ENCODE measurements at regions not wholly inside any gene's neighbourhood (a gene's known extent, or its start where the extent isn't known, plus 50 kb on each side); places are given as distances from the start of the nearest gene placed in this dataset.
"Not testable (repeated sequence)": the region's sequence is repeated elsewhere in the genome, so short reads cannot be mapped to it uniquely, and the experiment has no call there.

GRCh38 chr13:54705738-54706137 is 1677.1 kb downstream of the OLFM4 start:
- in situ Hi-C loops (cut with HindIII; ENCODE audit: low sequenced_read_pairs), result no loop called here

GRCh38 chr13:54706336-54706735 is 1677.7 kb downstream of the OLFM4 start:
- no peak for DNase-seq (ENCODE audit: low read depth)
- TF ChIP-seq CTCF (IDR thresholded peaks at IDR 0.05; ENCODE audit: low read depth, low read length, missing control alignments), result no peak
- in situ Hi-C loops (cut with HindIII; ENCODE audit: low sequenced_read_pairs), result no loop called here
- no peak overlapping the region for H3K4me3 ChIP-seq (ENCODE audit: low read depth, low read length)

More at GRCh38 chr13:54705738-54706137, 1677.1 kb downstream of the OLFM4 start:
- TF ChIP-seq CTCF (IDR thresholded peaks at IDR 0.05; ENCODE audit: low read depth, low read length, missing control alignments), result no peak
- no peak overlapping the region for H3K4me3 ChIP-seq (ENCODE audit: low read depth, low read length)
- no peak for DNase-seq (ENCODE audit: low read depth)

GRCh38 chr13:54709546-54709945 is 1680.9 kb downstream of the OLFM4 start:
- in situ Hi-C loops (cut with HindIII; ENCODE audit: low sequenced_read_pairs), result no loop called here
- TF ChIP-seq CTCF (IDR thresholded peaks at IDR 0.05; ENCODE audit: low read depth, low read length, missing control alignments), result no peak

GRCh38 chr13:54733639-54734038 is 1705.0 kb downstream of the OLFM4 start:
- DNase-seq (ENCODE audit: low read depth), result no peak
- H3K4me3 ChIP-seq (ENCODE audit: low read depth, low read length), result no peak overlapping the region
- in situ Hi-C loops (cut with HindIII; ENCODE audit: low sequenced_read_pairs), result no loop called here
- no peak for TF ChIP-seq CTCF (IDR thresholded peaks at IDR 0.05; ENCODE audit: low read depth, low read length, missing control alignments)

More at GRCh38 chr13:54709546-54709945, 1680.9 kb downstream of the OLFM4 start:
- DNase-seq (ENCODE audit: low read depth), result no peak
- H3K4me3 ChIP-seq (ENCODE audit: low read depth, low read length), result no peak overlapping the region

GRCh38 chr13:54737211-54737610 is 1708.6 kb downstream of the OLFM4 start:
- H3K4me3 ChIP-seq (ENCODE audit: low read depth, low read length); DNase-seq (ENCODE audit: low read depth); in situ Hi-C loops (cut with HindIII; ENCODE audit: low sequenced_read_pairs): not testable (repeated sequence)

- in situ Hi-C loops (cut with HindIII; ENCODE audit: low sequenced_read_pairs), result no loop called here
- DNase-seq (ENCODE audit: low read depth), result no peak
- TF ChIP-seq CTCF (IDR thresholded peaks at IDR 0.05; ENCODE audit: low read depth, low read length, missing control alignments), result no peak
- no peak overlapping the region for H3K4me3 ChIP-seq (ENCODE audit: low read depth, low read length)
These were observed 1714.4 kb downstream of the OLFM4 start for GRCh38 chr13:54742984-54743383.

GRCh38 chr13:54744747-54745146 is 1716.1 kb downstream of the OLFM4 start:
- no peak overlapping the region for H3K4me3 ChIP-seq (ENCODE audit: low read depth, low read length)
- TF ChIP-seq CTCF (IDR thresholded peaks at IDR 0.05; ENCODE audit: low read depth, low read length, missing control alignments), result no peak
- in situ Hi-C loops (cut with HindIII; ENCODE audit: low sequenced_read_pairs), result no loop called here
- no peak for DNase-seq (ENCODE audit: low read depth)
